DOHH2 (cell line): ENCODE measurements at regions not wholly inside any gene's neighbourhood (a gene's known extent, or its start where the extent isn't known, plus 50 kb on each side); places are given as distances from the start of the nearest gene placed in this dataset.
A peak's percentile ranks its signal among the peaks of the same experiment; 100 is the strongest.

Experiments
- H3F3A ChIP-seq: fragments of 200-600 bp; sonication (generic), shearing (Covaris generic); 2 replicates; pipeline ENCODE4 v1.6.0; 2016; ENCODE audit warnings: antibody characterized with exemption, mild to moderate bottlenecking; ENCODE audit not compliant: control insufficient read depth, insufficient read depth
- H3K27ac ChIP-seq: fragments of 200-600 bp; sonication (generic); 2 replicates; pipeline ENCODE4 v1.5.1; 2014; ENCODE audit warnings: low read depth, mild to moderate bottlenecking, low read length, moderate library complexity
- H3K27me3 ChIP-seq: fragments of 200-600 bp; sonication (generic); 2 replicates; pipeline ENCODE4 v1.6.1; 2014; ENCODE audit warnings: mild to moderate bottlenecking, low read length, mixed read lengths; ENCODE audit not compliant: control insufficient read depth
- H3K36me3 ChIP-seq: fragments of 200-600 bp; sonication (generic); 2 replicates; pipeline ENCODE4 v1.6.1; 2014; ENCODE audit warnings: mild to moderate bottlenecking, low read length, moderate library complexity, mixed read lengths; ENCODE audit not compliant: control insufficient read depth
- H3K4me1 ChIP-seq: fragments of 200-600 bp; sonication (generic); 2 replicates; pipeline ENCODE4 v1.6.1; 2014; ENCODE audit warnings: mild to moderate bottlenecking, low read length, mixed read lengths; ENCODE audit not compliant: control insufficient read depth
- H3K4me2 ChIP-seq: fragments of 200-600 bp; sonication (generic); 2 replicates; pipeline ENCODE4 v1.6.0; 2014; ENCODE audit warnings: mild to moderate bottlenecking, low read length, moderate library complexity
- H3K4me3 ChIP-seq: fragments of 200-600 bp; sonication (generic); 2 replicates; pipeline ENCODE4 v1.5.1; 2014; ENCODE audit warnings: mild to moderate bottlenecking, low read length, mixed read lengths
- H3K79me2 ChIP-seq: fragments of 200-600 bp; sonication (generic); 2 replicates; pipeline ENCODE4 v1.6.1; 2014; ENCODE audit warnings: mild to moderate bottlenecking, low read length, mixed read lengths; ENCODE audit not compliant: control insufficient read depth
- H3K9me2 ChIP-seq: fragments of 200-600 bp; sonication (generic); replicated peaks from 2 replicates; pipeline ENCODE4 v1.6.1; 2014; ENCODE audit warnings: mild to moderate bottlenecking, low read length, mixed read lengths; ENCODE audit not compliant: control insufficient read depth
- H3K9me3 ChIP-seq: fragments of 200-600 bp; sonication (generic); 2 replicates; pipeline ENCODE4 v1.6.1; 2014; ENCODE audit warnings: antibody characterized with exemption, low read length, mixed read lengths; ENCODE audit not compliant: control insufficient read depth, insufficient read depth
- H4K20me1 ChIP-seq: fragments of 200-600 bp; sonication (generic); 2 replicates; pipeline ENCODE4 v1.6.0; 2014; ENCODE audit warnings: low read depth, mild to moderate bottlenecking, antibody characterized with exemption, low read length, moderate library complexity; ENCODE audit not compliant: control insufficient read depth, insufficient read depth
- CTCF ChIP-seq: fragments of 200-600 bp; sonication (generic); IDR thresholded peaks from one replicate; pipeline ENCODE4 v1.5.1; 2014; ENCODE audit warnings: antibody characterized with exemption, mild to moderate bottlenecking, low read depth, low read length; ENCODE audit not compliant: poor library complexity, severe bottlenecking
- EZH2phosphoT487 ChIP-seq: fragments of 200-600 bp; sonication (generic); IDR thresholded peaks from 2 replicates; pipeline ENCODE4 v1.6.1; 2017; ENCODE audit warnings: borderline replicate concordance, mild to moderate bottlenecking, antibody characterized with exemption, low read length, moderate library complexity, mixed read lengths

GRCh38 chr7:34497153-34497777 lies 160.8 kb upstream of the NPSR1 start:
- H3K4me1 ChIP-seq, result no peaks in the 10 kb centered on the region
- peak; percentile 37 for TF ChIP-seq CTCF
- TF ChIP-seq EZH2phosphoT487, result no peak

GRCh38 chr7:34501156-34501555 lies 156.9 kb upstream of the NPSR1 start:
- Histone ChIP-seq H3K4me3 (no peak overlapping the region), H3F3A (no peaks in the 10 kb centered on the region), H3K9me3 (no peaks in the 10 kb centered on the region), H3K36me3 (no peaks in the 10 kb centered on the region), H3K4me2 (no peak overlapping the region), H3K79me2 (no peaks in the 10 kb centered on the region), H3K27me3 (no peaks in the 10 kb centered on the region), H3K9me2 (no peaks in the 10 kb centered on the region), H3K27ac (no peak overlapping the region), H4K20me1 (no peaks in the 10 kb centered on the region), H3K4me1 (no peaks in the 10 kb centered on the region)
- TF ChIP-seq CTCF, result no peak
- no peak for TF ChIP-seq EZH2phosphoT487

More at GRCh38 chr7:34497153-34497777, 160.8 kb upstream of the NPSR1 start:
- Histone ChIP-seq H3F3A (no peaks in the 10 kb centered on the region), H3K36me3 (no peaks in the 10 kb centered on the region), H3K9me2 (no peaks in the 10 kb centered on the region), H3K27me3 (no peaks in the 10 kb centered on the region), H4K20me1 (no peaks in the 10 kb centered on the region), H3K9me3 (no peaks in the 10 kb centered on the region), H3K4me3 (no peak overlapping the region), H3K79me2 (no peaks in the 10 kb centered on the region), H3K27ac (no peak overlapping the region), H3K4me2 (no peak overlapping the region)

- Histone ChIP-seq H3K4me3 (no peak overlapping the region), H3K27me3 (no peaks in the 10 kb centered on the region), H3K9me2 (no peaks in the 10 kb centered on the region), H3K4me1 (no peaks in the 10 kb centered on the region), H3F3A (no peaks in the 10 kb centered on the region), H3K79me2 (no peaks in the 10 kb centered on the region), H3K27ac (no peak overlapping the region), H4K20me1 (no peaks in the 10 kb centered on the region), H3K4me2 (no peak overlapping the region), H3K36me3 (no peaks in the 10 kb centered on the region), H3K9me3 (peaks cover 3% of the 10 kb centered on the region; the same call in 1 of the 2 replicates)
- TF ChIP-seq EZH2phosphoT487 (no peak), CTCF (no peak)
Observed at GRCh38 chr7:34507191-34507590, 150.8 kb upstream of the NPSR1 start.
